ENCODE measurements at regions not wholly inside any gene's neighbourhood (a gene's known extent, or its start where the extent isn't known, plus 50 kb on each side); places are given as distances from the start of the nearest gene placed in this dataset.

DNA sequence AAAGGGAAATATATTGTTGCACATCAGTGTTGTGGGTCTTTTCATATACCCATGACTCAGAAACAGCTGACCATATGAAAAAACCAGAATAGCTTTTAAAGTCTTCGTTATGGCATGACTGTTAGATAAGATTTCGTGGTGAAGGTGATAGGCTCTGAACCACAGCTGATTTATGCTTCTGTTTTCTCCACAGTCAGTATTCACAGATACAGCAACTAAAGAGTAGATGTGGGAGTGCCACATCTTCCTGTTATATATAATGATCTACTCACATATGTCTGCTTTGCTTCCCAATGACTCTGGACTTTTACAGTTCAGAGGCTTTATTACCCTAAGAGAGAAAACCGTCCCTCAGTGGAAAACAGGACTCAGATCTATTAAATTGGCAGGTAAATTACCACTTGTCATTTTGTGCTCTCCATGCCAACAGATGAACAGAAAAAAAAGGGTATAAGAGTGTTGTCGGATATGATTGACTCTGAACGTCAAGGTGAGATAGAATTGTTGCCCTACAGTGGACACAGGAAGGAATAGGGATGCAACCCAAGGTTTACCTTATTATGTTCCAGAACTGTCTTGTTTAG, 1037.1 kb downstream of the GALC start:
- Histone ChIP-seq H2AFZ (replicated peaks) (no peak overlapping the region), H3K27me3 (no peaks in the 10 kb centered on the region), H3K27ac (no peak overlapping the region), H3K4me2 (no peak overlapping the region), H3K9me3 (ENCODE audit: low read depth) (no peaks in the 10 kb centered on the region), H3F3A (ENCODE audit: low read depth) (no peaks in the 10 kb centered on the region), H3K4me3 (no peak overlapping the region), H3K36me3 (no peaks in the 10 kb centered on the region), H3K79me2 (ENCODE audit: low read depth) (no peaks in the 10 kb centered on the region), H3K9ac (no peak overlapping the region), H4K20me1 (ENCODE audit: low read depth) (no peaks in the 10 kb centered on the region), H3K4me1 (no peaks in the 10 kb centered on the region)
- Mint-ChIP-seq H3K4me1 (peaks cover 2% of the 10 kb centered on the region), H3K4me3 (no peak overlapping the region), H3K9me3 (no peaks in the 10 kb centered on the region), H3K27me3 (ENCODE audit: insufficient read depth, low read depth) (no peaks in the 10 kb centered on the region), H3K36me3 (no peaks in the 10 kb centered on the region), H3K27ac (no peak overlapping the region)
- TF ChIP-seq EZH2phosphoT487 (IDR thresholded peaks at IDR 0.05) (no peak), EZH2 (IDR thresholded peaks at IDR 0.05) (no peak)
- TF ChIP-seq, protein P1, sequence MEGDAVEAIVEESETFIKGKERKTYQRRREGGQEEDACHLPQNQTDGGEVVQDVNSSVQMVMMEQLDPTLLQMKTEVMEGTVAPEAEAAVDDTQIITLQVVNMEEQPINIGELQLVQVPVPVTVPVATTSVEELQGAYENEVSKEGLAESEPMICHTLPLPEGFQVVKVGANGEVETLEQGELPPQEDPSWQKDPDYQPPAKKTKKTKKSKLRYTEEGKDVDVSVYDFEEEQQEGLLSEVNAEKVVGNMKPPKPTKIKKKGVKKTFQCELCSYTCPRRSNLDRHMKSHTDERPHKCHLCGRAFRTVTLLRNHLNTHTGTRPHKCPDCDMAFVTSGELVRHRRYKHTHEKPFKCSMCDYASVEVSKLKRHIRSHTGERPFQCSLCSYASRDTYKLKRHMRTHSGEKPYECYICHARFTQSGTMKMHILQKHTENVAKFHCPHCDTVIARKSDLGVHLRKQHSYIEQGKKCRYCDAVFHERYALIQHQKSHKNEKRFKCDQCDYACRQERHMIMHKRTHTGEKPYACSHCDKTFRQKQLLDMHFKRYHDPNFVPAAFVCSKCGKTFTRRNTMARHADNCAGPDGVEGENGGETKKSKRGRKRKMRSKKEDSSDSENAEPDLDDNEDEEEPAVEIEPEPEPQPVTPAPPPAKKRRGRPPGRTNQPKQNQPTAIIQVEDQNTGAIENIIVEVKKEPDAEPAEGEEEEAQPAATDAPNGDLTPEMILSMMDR (IDR thresholded peaks at IDR 0.05) = no peak
- DNase-seq (ENCODE audit: low spot score) = no peak

DNA sequence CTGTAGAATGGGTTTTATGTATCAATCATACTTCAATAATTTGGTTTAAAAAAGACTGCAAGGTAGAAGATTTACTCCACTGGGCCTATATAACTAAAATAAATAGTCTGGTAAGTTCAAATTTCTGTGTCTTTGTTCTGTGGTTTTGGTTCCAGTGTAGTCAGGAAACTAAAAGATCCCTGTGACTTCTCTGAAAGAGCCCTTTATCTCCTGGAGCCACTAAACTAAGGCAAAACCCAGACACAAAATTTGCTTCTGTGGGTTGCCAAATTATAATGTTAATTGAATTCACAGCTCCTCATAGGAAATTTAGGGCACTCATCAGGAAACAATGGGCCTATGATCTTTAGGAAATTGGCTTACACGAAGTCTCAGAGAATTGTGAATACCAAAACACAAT, 1038.4 kb downstream of the GALC start:
- Mint-ChIP-seq H3K4me3 (no peak overlapping the region), H3K9me3 (no peaks in the 10 kb centered on the region), H3K36me3 (no peaks in the 10 kb centered on the region), H3K27ac (no peak overlapping the region), H3K27me3 (ENCODE audit: insufficient read depth, low read depth) (no peaks in the 10 kb centered on the region), H3K4me1 (peaks cover 2% of the 10 kb centered on the region)
- TF ChIP-seq EZH2 (IDR thresholded peaks at IDR 0.05) = no peak
- TF ChIP-seq, protein P1 (IDR thresholded peaks at IDR 0.05) = no peak
- no peak for TF ChIP-seq EZH2phosphoT487 (IDR thresholded peaks at IDR 0.05)
- Histone ChIP-seq H3K4me2 (no peak overlapping the region), H3K27ac (no peak overlapping the region), H3K27me3 (no peaks in the 10 kb centered on the region), H3K4me3 (no peak overlapping the region), H3K9ac (no peak overlapping the region), H3K4me1 (no peaks in the 10 kb centered on the region), H3F3A (ENCODE audit: low read depth) (no peaks in the 10 kb centered on the region), H3K36me3 (no peaks in the 10 kb centered on the region), H3K9me3 (ENCODE audit: low read depth) (no peaks in the 10 kb centered on the region), H2AFZ (replicated peaks) (no peak overlapping the region), H3K79me2 (ENCODE audit: low read depth) (no peaks in the 10 kb centered on the region), H4K20me1 (ENCODE audit: low read depth) (no peaks in the 10 kb centered on the region)
- no peak for DNase-seq (ENCODE audit: low spot score)

DNA sequence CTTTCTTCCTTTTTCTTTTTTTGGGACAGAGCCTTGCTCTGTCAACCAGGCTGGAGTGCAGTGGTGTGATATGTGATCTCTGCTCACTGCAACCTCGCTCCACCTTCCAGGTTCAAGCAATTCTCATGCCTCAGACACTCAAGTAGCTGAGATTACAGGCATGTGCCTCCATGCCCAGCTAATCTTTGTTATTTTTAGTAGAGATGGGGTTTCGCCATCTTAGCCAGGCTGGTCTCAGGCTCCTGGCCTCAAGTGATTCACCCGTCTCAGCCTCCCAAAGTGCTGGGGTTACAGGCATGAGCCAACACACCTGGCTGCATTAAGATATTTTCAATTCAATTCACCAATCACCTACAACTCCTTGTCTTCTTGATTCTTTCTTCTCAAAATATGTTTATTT, 1046.5 kb downstream of the GALC start:
- no peaks in the 10 kb centered on the region for H3K4me1 ChIP-seq
- Mint-ChIP-seq H3K4me3 (no peak overlapping the region), H3K36me3 (no peaks in the 10 kb centered on the region), H3K4me1 (no peaks in the 10 kb centered on the region), H3K27ac (no peak overlapping the region), H3K27me3 (ENCODE audit: insufficient read depth, low read depth) (peaks cover 3% of the 10 kb centered on the region), H3K9me3 (no peaks in the 10 kb centered on the region)
- no peaks in the 10 kb centered on the region for H3K27me3 ChIP-seq
- no peak for TF ChIP-seq EZH2phosphoT487 (IDR thresholded peaks at IDR 0.05)
- TF ChIP-seq, protein P1 (IDR thresholded peaks at IDR 0.05) = no peak
- TF ChIP-seq EZH2 (IDR thresholded peaks at IDR 0.05) = no peak
- no peaks in the 10 kb centered on the region for H3K9me3 ChIP-seq (ENCODE audit: low read depth)
- DNase-seq (ENCODE audit: low spot score) = no peak
- no peaks in the 10 kb centered on the region for H3K36me3 ChIP-seq
- H3K9ac ChIP-seq = no peak overlapping the region
- no peak overlapping the region for H3K4me3 ChIP-seq
- no peak overlapping the region for H3K4me2 ChIP-seq
- no peaks in the 10 kb centered on the region for H3F3A ChIP-seq (ENCODE audit: low read depth)
- no peak overlapping the region for H3K27ac ChIP-seq
- no peak overlapping the region for H2AFZ ChIP-seq (replicated peaks)
- H3K79me2 ChIP-seq (ENCODE audit: low read depth) = no peaks in the 10 kb centered on the region
- H4K20me1 ChIP-seq (ENCODE audit: low read depth) = no peaks in the 10 kb centered on the region

All from neural progenitor cell (in vitro differentiated cells).